ENCODE measurements at regions not wholly inside any gene's neighbourhood (a gene's known extent, or its start where the extent isn't known, plus 50 kb on each side); places are given as distances from the start of the nearest gene placed in this dataset.

DNA sequence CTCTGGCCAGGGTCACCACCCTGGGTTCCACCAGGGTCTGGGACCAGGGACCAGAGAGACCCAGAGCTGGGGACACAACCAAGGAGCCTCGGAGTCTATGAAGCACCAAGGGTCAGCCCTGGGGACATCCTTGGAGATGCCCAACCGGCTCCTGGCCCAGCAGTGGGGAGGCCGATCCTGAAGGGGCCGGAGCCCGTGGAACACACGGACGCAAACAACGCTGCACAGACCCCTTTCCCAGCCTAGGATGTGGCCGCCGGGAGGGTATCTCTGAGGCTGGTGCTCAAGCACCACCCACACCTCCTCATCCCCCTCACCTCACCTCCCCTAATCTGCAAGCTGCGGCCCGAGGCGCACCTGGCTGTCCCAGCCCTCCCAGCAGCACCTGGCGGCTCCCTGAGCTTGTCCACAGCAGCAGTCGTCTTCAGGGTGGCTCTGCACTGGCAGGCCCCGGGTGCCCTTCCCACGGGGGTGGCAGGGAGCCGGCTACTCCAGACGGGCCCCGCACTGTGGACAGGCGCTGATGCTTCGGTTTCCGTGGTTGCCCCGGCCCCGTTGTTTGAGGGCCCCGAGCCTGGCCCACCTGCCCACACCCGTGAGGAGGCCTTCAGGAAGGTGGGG, 146.8 kb upstream of the C14orf180 start:
- H3K4me1 Mint-ChIP-seq: peaks cover 4% of the 10 kb centered on the region
- WGBS (ENCODE audit: insufficient coverage): 89% methylated on average over 27 of the region's 27 CpGs
- Histone ChIP-seq H3K9ac (ENCODE audit: insufficient read depth, low read length, poor library complexity, severe bottlenecking) (no peak overlapping the region), H2AFZ (ENCODE audit: insufficient read depth, low read depth, low read length, poor library complexity, severe bottlenecking) (no peak overlapping the region), H3K4me1 (ENCODE audit: control insufficient read depth in 1 of 2, insufficient read depth in 2 of 2, low read length in 2 of 2) (peaks cover 0 to 8% of the 10 kb centered on the region in 2 donors), H3K27me3 (ENCODE audit: control insufficient read depth in 2 of 2, insufficient read depth in 2 of 2, low read length in 2 of 2) (no peaks in the 10 kb centered on the region), H4K20me1 (ENCODE audit: insufficient read depth, low read length) (no peaks in the 10 kb centered on the region), H3K4me3 (replicated peaks in 1 of 3; ENCODE audit: low read depth in 2 of 3, low read length in 3 of 3) (no peak overlapping the region), H3K79me2 (ENCODE audit: insufficient read depth, low read length) (no peaks in the 10 kb centered on the region), H3K36me3 (replicated peaks in 1 of 2; ENCODE audit: control insufficient read depth in 1 of 2, insufficient read depth in 2 of 2, low read length in 2 of 2) (no peaks in the 10 kb centered on the region), H3K27ac (ENCODE audit: low read depth in 1 of 2, low read length in 2 of 2) (no peak overlapping the region), H3K4me2 (replicated peaks; ENCODE audit: extremely low read depth, low read length, poor library complexity, severe bottlenecking) (no peak overlapping the region), H3K9me3 (replicated peaks in 1 of 2; ENCODE audit: control insufficient read depth in 1 of 2, insufficient read depth in 1 of 2, low read length in 2 of 2) (no peaks in the 10 kb centered on the region)
- H3K4me3 Mint-ChIP-seq: no peak overlapping the region
- DNase-seq: no peak
- TF ChIP-seq, protein P1, sequence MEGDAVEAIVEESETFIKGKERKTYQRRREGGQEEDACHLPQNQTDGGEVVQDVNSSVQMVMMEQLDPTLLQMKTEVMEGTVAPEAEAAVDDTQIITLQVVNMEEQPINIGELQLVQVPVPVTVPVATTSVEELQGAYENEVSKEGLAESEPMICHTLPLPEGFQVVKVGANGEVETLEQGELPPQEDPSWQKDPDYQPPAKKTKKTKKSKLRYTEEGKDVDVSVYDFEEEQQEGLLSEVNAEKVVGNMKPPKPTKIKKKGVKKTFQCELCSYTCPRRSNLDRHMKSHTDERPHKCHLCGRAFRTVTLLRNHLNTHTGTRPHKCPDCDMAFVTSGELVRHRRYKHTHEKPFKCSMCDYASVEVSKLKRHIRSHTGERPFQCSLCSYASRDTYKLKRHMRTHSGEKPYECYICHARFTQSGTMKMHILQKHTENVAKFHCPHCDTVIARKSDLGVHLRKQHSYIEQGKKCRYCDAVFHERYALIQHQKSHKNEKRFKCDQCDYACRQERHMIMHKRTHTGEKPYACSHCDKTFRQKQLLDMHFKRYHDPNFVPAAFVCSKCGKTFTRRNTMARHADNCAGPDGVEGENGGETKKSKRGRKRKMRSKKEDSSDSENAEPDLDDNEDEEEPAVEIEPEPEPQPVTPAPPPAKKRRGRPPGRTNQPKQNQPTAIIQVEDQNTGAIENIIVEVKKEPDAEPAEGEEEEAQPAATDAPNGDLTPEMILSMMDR (IDR thresholded peaks at IDR 0.05): no peak
- intact Hi-C loops (cut with micrococcal nuclease): no loop called here
- H3K27me3 Mint-ChIP-seq (ENCODE audit: low read depth in 3 of 3): peaks cover 0 to 3% (median 2%) of the 10 kb centered on the region in 3 donors
- no peaks in the 10 kb centered on the region for H3K36me3 Mint-ChIP-seq
- H3K9me3 Mint-ChIP-seq: peaks cover 0 to 2% (median 0%) of the 10 kb centered on the region in 7 donors
- no peak overlapping the region for H3K27ac Mint-ChIP-seq

DNA sequence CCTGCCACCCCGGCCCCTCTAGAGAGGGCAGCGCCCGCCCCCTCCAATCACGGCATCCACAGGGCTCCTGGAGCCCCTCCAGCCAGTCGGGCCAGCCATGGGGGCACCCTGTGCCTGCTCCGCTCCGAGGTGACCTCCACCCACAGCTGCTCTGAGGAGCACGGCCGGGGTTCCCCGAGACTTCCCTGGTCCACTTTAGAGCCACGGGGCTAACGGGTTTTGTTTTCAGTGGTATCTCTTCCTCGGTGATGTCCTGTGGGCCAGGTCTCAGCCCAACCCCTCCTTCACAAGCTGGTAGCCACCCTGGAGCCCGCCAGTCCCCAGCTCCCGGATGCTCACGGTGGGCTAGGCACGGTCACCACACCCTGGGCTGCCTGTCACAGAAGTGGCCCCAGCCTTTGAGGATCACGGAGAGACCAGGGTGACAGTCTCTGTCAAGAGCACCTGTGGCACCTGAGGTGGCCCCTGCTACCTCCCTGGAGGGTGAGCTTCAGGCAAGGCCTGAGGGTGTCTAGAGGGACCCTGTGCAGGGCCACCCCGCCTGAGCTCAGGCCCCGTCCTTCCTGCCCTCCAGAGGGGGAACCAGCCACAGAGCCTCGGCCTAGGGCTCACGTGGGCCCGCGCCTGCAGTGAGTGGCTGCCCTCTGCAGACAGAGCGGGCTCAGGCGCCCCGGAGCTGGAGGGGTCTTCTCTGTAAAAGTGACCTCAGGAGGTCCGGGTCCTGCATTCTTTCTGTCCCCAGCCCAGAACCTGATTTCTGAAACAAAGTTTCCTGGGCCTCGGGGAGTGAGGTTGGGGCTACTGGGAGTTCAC, 146.0 kb upstream of the C14orf180 start:
- Histone ChIP-seq H3K4me2 (replicated peaks; ENCODE audit: extremely low read depth, low read length, poor library complexity, severe bottlenecking) (no peak overlapping the region), H3K9me3 (replicated peaks in 1 of 2; ENCODE audit: control insufficient read depth in 1 of 2, insufficient read depth in 1 of 2, low read length in 2 of 2) (no peaks in the 10 kb centered on the region), H3K27ac (ENCODE audit: low read depth in 1 of 2, low read length in 2 of 2) (no peak overlapping the region), H3K4me1 (ENCODE audit: control insufficient read depth in 1 of 2, insufficient read depth in 2 of 2, low read length in 2 of 2) (peaks cover 0 to 8% of the 10 kb centered on the region in 2 donors), H3K27me3 (ENCODE audit: control insufficient read depth in 2 of 2, insufficient read depth in 2 of 2, low read length in 2 of 2) (no peaks in the 10 kb centered on the region), H3K79me2 (ENCODE audit: insufficient read depth, low read length) (no peaks in the 10 kb centered on the region), H3K9ac (ENCODE audit: insufficient read depth, low read length, poor library complexity, severe bottlenecking) (no peak overlapping the region), H3K4me3 (replicated peaks in 1 of 3; ENCODE audit: low read depth in 2 of 3, low read length in 3 of 3) (no peak overlapping the region), H2AFZ (ENCODE audit: insufficient read depth, low read depth, low read length, poor library complexity, severe bottlenecking) (no peak overlapping the region), H3K36me3 (replicated peaks in 1 of 2; ENCODE audit: control insufficient read depth in 1 of 2, insufficient read depth in 2 of 2, low read length in 2 of 2) (no peaks in the 10 kb centered on the region), H4K20me1 (ENCODE audit: insufficient read depth, low read length) (no peaks in the 10 kb centered on the region)
- 90% methylated on average over 27 of the region's 29 CpGs for WGBS (ENCODE audit: insufficient coverage)
- peaks cover 4% of the 10 kb centered on the region for H3K4me1 Mint-ChIP-seq
- intact Hi-C loops (cut with micrococcal nuclease): no loop called here
- no peak overlapping the region for H3K27ac Mint-ChIP-seq
- peaks cover 0 to 3% (median 2%) of the 10 kb centered on the region in 3 donors for H3K27me3 Mint-ChIP-seq (ENCODE audit: low read depth in 3 of 3)
- peaks cover 0 to 2% (median 0%) of the 10 kb centered on the region in 7 donors for H3K9me3 Mint-ChIP-seq
- no peak for DNase-seq
- TF ChIP-seq, protein P1 (IDR thresholded peaks at IDR 0.05): no peak
- no peaks in the 10 kb centered on the region for H3K36me3 Mint-ChIP-seq
- no peak overlapping the region for H3K4me3 Mint-ChIP-seq

Measured in CD14-positive monocyte (primary cell).